ENCODE measurements at regions not wholly inside any gene's neighbourhood (a gene's known extent, or its start where the extent isn't known, plus 50 kb on each side); places are given as distances from the start of the nearest gene placed in this dataset.

DNA sequence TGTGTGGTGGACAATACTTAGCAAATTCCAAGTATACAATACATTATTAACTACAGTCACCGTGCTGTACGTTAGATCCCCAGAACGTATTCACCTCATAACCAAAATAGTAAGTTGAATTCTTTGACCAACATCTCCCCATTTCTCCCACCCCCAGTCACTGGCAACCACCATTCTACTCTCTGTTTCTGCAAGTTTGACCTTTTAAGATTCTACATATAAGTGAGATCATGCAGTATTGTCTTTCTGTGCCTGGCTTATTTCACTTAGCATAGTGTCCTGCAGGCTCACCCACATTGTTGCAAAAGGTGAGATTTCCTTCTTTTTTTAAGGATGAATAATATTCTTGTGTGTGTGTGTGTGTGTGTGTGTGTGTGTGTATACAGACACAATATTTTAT lies 59.1 kb downstream of the IRAG1 start:
- H3K4me3 ChIP-seq (ENCODE audit: low read depth, low read length): no peak overlapping the region
- TF ChIP-seq, protein P1, sequence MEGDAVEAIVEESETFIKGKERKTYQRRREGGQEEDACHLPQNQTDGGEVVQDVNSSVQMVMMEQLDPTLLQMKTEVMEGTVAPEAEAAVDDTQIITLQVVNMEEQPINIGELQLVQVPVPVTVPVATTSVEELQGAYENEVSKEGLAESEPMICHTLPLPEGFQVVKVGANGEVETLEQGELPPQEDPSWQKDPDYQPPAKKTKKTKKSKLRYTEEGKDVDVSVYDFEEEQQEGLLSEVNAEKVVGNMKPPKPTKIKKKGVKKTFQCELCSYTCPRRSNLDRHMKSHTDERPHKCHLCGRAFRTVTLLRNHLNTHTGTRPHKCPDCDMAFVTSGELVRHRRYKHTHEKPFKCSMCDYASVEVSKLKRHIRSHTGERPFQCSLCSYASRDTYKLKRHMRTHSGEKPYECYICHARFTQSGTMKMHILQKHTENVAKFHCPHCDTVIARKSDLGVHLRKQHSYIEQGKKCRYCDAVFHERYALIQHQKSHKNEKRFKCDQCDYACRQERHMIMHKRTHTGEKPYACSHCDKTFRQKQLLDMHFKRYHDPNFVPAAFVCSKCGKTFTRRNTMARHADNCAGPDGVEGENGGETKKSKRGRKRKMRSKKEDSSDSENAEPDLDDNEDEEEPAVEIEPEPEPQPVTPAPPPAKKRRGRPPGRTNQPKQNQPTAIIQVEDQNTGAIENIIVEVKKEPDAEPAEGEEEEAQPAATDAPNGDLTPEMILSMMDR (IDR thresholded peaks at IDR 0.05; ENCODE audit: borderline replicate concordance, insufficient read depth, low read depth, low read length): no peak

GRCh38 chr11:10633261-10633660 lies 60.3 kb downstream of the IRAG1 start:
- no peak overlapping the region for H3K4me3 ChIP-seq (ENCODE audit: low read depth, low read length)
- TF ChIP-seq, protein P1 (IDR thresholded peaks at IDR 0.05; ENCODE audit: borderline replicate concordance, insufficient read depth, low read depth, low read length): no peak

GRCh38 chr11:10632483-10632882 lies 61.1 kb downstream of the IRAG1 start:
- TF ChIP-seq, protein P1 (IDR thresholded peaks at IDR 0.05; ENCODE audit: borderline replicate concordance, insufficient read depth, low read depth, low read length): no peak
- H3K4me3 ChIP-seq (ENCODE audit: low read depth, low read length): no peak overlapping the region

DNA sequence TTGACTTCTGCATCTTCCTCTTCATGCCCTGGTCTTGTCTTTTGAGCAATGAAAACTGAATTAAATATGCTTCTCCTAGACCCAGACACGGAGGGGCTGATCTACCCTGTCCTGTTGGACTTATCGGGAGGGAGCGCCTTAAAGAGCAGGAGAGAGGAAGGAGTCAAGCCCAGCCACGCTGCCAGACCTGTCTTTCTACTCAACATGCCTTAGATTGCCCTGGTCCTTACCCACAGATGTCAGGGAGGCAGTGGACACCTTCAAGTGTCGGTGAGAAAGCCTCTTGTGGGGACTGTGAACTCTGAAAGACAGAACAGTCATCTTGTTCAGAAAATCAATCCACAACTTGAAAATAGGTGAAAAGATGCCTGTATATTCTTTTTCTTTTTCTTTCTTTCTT lies 61.8 kb downstream of the IRAG1 start:
- TF ChIP-seq, protein P1 (IDR thresholded peaks at IDR 0.05; ENCODE audit: borderline replicate concordance, insufficient read depth, low read depth, low read length): no peak
- no peak overlapping the region for H3K4me3 ChIP-seq (ENCODE audit: low read depth, low read length)

- no peak overlapping the region for H3K4me3 ChIP-seq (ENCODE audit: low read depth, low read length)
- TF ChIP-seq, protein P1 (IDR thresholded peaks at IDR 0.05; ENCODE audit: borderline replicate concordance, insufficient read depth, low read depth, low read length): no peak
These were observed 61.0 kb upstream of the LYVE1 start for GRCh38 chr11:10629411-10630002.

DNA sequence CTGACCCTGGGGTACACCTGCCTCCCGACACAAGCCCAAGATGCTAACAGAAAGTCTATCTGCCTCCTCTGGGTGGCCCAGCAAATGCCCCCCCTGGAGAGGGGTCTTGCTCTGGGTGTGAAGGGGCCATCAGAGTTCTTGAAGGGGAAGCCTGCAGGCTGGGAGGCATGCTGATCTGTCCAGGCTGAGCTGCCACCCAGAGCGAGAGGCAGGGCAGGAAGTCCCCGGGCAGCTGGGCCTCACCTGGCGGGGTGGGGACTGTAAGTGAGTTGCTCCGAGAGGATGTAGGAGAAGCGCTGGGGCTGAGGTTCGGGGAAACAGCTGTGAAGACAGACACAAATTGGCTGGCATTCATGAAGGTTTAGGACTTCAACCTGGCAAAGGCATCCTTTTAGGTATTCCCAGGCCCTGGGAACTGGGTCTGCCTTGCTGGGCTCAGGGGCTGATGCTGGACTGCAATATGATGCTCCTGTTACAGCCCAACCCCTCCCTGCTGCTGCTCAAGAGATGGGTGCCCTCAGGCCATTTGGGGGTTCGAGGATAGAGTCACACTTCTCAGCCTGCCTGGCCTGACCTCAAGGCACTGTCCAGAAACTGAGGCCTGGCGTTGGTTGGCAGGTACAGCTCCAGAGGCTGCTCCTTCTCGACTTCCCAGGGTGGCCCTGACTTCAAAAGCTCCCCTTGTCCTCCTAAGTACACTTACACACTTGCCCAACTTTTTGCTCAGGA lies 60.2 kb upstream of the LYVE1 start:
- H3K4me3 ChIP-seq (ENCODE audit: low read depth, low read length): no peak overlapping the region
- TF ChIP-seq, protein P1 (IDR thresholded peaks at IDR 0.05; ENCODE audit: borderline replicate concordance, insufficient read depth, low read depth, low read length): no peak

- TF ChIP-seq, protein P1 (IDR thresholded peaks at IDR 0.05; ENCODE audit: borderline replicate concordance, insufficient read depth, low read depth, low read length): no peak
- no peak overlapping the region for H3K4me3 ChIP-seq (ENCODE audit: low read depth, low read length)
These were observed 59.4 kb upstream of the LYVE1 start for GRCh38 chr11:10627816-10628215.

Measured in GM12875 (cell line).